Iris pigment epithelial cell (primary cell): ENCODE measurements at regions not wholly inside any gene's neighbourhood (a gene's known extent, or its start where the extent isn't known, plus 50 kb on each side); places are given as distances from the start of the nearest gene placed in this dataset.

ENCODE experiments used
- DNase-seq: peaks from one replicate; pipeline ENCODE4 v3.0.0-alpha.2; 2011; ENCODE audit warnings: low read depth

DNA sequence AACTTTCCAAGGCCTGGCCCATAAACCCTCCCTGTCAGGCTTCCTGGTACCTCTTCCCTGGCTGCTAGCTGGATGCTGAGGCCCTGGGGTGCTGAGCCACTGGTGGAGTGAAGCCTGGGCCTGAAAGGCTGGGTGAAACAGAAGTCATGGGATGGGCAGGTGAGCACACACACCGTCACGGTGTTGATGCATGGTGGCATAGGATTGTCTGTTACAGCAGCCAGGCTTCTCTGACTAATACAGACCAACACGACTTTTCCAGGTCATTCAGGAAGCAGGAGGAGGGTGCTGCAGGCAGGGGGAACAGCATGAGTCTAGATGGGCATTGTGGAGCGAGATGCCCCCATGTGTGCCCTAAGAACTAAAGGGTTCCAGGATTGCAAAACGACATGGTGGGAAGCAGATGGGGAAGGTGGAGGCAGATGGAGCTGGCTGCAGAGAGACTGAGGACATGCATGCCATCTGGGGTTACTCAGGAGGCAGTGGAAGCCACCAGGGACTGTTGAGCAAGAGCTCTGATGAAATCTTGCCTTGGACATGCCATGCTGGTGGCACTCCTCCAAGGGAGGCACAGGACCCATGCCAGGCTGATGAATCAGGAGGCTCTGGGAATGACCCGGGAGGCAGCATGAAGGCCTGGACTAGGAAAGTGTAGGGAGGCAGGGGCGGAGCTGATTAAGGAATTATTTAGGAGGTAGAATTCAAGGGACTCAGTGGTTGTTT is 480.9 kb downstream of the TSN start:
- DNase-seq: peak; percentile 9

DNA sequence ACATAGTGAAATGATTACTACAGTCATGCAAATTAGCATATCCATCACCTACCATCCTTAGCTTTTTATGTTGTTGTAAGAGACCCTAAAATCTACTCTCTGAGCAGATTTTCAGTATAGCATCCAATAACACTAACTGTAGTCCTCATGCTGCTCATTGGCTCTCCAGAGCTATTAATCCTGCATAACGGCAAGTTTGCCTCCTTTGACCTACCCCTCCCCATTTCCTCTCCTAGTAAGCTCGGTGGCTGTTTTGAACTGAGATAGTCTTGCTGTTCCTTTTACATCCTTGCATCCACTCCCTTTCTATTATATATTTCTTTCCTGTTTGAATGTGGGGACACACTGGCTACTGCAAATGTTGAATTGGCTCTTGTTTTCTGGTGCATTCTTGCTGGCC is 481.5 kb downstream of the TSN start:
- DNase-seq: no peak

DNA sequence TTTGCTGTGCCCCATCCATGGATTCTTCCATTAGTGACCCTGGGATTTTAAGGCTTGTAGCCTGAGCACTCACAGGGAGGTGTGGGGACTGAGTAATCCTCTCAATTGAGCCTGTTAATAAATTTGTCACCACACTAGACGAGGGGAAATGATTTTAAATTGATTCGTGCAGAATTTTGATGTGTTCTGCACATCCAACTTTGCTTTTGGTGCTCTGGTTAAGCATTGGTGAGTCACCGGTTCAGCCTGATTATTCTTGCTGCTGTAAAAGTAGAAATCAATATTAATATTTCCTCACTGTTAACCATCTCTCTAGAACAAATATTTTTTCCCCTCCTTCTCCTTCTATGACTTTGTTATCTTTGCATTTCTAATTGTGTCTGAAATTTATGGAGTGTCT is 482.0 kb downstream of the TSN start:
- DNase-seq: no peak

DNA sequence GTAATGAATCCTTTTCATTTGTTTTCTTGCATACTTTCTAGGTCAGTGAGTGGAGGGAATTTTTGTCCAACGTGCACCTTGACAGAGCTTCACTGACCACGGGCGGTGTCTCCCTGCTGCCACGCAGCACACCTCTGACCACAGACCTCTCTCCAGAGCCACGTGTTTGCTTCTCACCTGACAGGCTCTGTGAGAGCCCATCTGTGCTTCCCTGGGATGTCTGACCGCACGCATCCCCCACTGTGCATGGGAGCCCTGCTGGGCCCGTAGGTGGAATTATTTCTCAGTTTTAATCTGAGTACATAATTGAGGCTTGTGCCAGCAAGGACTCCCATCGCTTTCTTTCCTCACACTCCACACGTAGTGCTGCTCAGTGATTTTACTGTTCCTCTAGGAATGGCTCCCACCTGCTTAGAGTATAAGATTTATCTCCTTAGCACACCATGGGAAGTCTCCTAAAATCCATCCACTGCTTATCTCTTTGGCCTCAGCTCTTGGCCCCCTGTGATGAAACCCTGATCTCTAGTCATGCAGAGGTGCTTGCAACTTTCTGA is 482.6 kb downstream of the TSN start:
- DNase-seq: no peak

DNA sequence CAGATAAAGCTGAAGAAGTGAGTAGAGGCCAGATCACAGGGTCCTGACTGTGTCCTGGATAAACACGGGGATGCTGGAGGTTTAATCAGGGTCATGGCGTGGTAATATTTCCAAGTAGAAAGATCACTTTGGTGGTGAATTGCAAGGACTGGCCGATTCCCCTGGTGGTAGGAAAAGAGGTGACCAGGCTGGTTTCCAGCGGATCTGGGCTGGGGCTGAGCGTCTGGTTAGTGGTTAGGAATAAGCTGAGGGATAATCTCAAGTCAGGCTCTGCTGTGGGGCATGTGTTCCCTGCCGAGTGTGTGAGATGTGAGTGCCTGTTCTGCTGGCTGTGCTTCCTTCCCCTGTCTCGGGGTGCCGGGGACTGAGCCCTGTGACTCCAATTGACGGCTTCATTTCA is 484.0 kb downstream of the TSN start:
- DNase-seq: no peak

DNA sequence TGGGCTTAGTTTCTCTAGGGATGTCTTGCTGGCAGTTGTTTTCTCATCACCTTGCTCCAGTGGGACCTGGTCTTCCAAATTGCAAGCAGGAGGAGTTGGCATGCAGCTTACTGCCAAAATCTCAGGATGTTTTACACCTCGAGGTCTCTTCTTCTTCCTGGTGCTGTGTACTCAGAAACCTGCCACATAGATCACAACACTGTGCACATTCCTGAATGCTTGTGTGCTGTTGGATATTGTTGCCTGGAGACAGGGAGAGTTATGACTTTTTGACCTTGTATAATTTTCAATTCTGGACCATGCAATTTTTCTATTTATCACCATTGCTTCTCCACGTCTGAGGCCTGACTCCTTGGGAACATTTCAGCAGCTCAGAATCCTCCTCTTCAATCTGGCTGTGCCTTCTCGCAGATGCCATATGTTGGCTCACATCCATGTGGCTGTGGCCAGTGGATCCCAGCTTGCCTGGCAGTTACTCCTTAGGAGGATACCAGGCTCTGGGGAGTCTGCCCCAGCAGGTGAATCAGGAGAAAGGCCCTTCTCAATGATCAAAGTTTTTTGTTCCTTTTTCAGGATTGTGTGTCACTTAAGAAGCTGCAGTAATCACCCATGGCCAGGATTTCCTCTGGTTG is 489.3 kb downstream of the TSN start:
- DNase-seq: no peak

DNA sequence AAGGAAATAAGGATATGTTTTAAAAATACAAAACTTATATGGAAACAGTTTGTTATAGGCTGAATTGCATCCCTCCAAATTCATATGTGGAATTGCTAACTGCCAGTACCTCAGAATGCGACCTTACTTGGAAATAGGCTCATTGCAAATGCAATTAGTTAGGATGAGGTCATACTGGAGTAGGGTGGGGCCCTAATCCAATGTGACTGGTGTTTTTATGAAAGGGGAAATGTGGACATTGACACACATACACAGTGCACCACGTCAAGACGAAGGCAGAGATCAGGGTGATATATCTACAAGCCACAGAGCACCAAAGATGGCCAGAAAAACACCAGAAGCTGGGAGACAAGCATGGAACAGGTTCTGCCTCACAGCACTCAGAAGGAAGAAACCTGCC is 494.2 kb downstream of the TSN start:
- no peak for DNase-seq

DNA sequence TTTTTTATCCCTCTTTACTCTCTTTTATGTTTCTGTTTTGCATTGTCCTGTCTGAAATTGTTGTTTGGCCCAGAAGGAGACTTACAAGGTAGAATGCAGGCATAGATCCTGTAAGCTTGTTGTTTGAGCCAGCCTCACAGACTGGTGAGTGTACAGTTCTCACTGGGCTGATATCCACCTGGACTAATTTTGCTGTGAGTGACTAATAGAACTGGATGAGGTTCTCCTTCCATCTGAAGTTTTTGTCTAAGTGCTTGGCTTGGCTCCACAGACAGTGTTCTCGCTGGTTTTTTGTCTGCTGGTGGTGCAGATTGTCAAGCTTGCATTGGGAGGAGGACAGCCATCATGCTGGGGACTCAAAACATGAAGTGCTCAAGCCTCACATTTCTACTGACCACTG is 495.7 kb downstream of the TSN start:
- DNase-seq: no peak

DNA sequence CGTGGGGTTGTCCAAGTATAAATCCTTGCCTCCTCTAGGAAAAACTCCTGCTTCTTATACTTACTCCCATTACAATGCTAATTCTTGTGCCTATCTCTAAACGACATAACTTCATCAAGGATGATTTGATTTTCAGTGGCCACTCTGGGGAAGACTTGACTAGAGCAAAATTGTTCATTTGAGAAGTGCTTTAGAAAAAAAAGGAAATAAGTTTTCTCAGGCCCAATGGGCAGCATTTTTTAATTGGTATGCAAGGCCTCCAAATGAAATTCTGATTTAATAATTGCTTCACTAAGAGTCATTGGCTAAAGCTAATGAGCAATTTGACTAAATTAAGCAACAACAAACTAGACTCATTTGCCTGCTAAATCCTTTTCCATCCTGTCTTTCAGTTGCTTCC is 496.1 kb downstream of the TSN start:
- DNase-seq: no peak

DNA sequence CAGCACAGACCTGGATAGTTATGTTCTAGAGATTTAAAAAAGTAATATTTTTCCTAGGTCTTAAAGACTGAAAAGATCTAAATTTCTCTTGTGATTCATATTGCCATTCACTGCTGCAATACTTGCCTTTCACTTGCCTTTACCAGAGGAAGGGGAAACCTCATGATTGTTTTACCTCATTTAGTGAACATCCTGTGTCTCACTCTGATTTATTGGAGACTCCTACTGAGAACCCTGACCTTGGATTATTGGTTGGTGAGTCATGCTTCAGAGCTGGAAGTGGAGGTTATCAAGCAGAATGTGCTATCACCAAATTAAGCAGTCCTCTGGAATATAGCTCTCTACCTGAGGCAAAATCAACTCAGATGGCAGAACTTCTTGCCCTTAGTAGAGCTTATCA is 500.5 kb downstream of the TSN start:
- peak; percentile 12 for DNase-seq

DNA sequence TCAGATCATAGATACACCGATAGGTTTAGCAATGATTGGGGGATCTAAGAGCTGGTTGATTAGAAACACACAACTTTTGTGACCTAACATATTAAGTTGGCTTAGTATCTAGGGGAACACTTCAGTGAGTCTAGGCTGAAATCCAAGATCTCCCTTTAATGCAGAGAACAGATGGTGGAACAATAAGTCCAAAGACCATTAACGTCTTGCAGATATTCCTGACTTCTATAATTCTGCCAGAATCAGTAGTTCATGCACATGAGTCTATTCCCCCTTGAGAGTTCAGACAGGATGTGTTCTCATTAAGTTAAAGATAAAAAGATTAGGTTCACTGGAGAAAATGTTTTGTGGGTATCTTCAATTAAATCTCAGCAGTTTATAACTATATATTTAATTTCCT is 506.5 kb downstream of the TSN start:
- DNase-seq: no peak

DNA sequence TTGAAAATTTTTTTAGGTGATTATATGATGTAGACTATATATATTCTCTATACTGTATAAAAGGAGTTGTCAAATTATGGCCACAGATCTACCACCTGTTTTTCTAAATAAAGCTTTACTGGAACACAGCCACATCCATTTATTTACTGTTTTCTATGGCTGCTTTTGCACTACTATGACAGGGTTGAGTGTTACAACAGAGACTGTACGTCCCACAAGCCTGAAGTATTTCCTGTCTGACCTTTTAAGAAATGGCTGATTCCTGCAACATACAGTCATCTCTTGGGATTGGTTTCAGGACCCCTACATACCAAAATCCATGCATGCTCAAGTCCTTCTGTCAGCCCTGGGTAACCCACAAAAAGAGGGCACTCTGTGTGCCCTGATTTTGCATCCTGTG is 508.3 kb downstream of the TSN start:
- DNase-seq: peak; percentile 6

DNA sequence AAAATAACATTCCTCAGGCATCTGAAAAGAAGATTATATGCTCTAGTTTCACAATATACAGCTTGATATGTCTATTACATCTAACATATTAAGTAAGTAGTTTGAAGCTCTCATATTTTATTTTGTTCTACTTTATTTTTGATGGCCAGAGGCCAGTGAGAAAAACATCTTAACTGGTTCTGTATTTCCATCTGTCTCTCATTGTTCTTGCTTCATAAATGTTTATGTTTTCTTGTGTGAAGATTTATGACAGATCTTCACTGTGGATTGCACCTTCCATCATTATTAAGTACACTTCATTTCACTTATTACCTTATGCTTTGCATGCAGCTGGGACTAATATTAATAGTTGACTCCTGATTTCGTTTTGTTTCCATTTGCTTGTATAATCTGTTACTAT is 511.2 kb downstream of the TSN start:
- no peak for DNase-seq

DNA sequence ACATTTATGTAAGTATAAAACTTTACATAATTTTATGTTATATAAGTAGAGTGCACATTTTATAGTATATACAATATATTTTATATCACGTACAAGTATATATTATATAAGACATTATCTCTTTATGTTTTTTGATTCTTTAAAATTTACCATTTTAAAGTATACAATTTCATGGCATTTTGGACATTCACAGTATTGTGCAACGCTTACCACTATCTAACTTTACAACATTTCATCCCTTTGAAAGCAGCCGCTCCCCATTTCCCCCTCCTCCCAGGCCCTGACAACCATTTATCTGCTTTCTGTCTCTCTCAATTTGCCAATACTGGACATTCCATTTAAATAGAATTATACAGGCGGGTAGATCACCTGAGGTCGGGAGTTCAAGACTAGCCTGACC is 512.5 kb downstream of the TSN start:
- DNase-seq: no peak

DNA sequence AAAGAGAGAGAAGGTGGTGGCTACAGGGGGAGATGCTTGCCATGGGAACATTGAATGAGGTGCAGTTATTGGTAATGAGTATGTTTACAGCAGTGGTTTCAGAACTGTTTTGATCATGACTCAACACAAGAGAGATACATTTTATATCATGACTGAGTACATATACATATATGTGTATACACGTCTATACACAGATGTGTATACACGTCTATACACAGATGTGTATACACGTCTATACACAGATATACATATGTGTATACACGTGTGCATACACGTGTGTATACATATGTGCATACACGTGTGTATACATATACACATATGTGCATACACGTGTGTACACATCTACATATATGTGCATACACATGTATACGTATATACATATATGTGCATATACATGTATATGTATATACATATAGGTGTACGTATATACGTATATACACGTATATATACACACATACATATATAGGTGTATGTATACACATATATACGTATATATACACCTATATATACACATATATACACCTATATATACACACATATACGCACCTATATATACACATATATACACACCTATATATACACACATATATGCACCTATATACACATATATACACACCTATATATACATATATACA is 518.5 kb downstream of the TSN start:
- DNase-seq: no peak

DNA sequence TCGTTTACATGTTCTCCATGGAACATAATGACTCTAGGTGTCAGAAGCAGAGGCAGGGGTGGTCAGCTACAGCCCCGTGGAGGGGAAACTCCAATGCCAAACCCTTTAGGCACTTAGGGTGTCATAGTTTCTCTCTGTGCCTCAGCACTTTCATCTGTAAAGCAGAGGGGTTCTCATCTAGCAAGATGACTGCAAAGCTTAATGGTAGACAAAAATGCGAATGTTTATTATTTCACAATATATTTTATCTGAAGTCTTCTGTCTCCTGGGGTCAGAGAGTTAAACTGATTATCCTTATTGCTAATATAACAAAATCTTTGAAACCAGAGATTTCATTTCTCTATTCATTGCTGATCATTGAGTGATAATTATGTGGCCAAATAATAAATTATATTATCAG is 522.5 kb downstream of the TSN start:
- no peak for DNase-seq

DNA sequence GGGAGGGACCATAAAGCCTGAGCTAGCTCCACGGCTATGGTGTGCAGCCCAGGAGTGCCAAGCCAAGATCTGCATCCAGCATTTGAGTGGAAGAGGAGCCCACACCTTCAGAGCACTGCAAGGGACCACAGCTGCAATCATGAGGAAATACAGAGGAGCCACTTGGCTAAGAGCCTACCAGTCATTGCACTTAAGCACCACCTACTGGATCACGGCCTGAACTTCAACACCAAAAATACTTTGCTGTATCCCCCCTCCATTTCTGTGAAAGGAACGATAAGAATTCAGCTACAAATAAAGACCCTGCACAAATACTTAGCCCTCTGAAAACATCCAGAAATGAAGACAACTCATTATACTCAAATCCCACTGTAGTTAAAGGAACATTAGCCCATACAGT is 545.3 kb downstream of the TSN start:
- no peak for DNase-seq

DNA sequence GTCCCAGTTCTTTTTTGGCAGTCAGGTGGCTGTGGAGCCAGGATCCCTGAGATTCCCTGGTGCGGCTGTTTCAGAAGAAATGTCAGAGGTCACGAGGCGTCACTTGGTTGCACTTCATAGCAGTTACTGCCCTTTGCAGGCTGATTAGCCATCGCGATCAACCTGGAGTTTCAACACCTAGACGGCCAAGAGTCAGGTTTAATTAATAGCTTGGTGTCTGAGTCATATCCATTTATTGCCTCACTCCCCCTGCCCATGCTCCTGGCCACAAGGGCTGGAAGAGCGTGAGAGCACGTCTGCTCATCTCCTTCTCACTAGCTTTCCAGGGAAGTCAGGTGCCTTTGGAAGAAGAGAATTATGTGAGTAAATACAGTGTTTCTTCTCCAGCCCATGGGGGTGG is 552.3 kb downstream of the TSN start:
- no peak for DNase-seq

DNA sequence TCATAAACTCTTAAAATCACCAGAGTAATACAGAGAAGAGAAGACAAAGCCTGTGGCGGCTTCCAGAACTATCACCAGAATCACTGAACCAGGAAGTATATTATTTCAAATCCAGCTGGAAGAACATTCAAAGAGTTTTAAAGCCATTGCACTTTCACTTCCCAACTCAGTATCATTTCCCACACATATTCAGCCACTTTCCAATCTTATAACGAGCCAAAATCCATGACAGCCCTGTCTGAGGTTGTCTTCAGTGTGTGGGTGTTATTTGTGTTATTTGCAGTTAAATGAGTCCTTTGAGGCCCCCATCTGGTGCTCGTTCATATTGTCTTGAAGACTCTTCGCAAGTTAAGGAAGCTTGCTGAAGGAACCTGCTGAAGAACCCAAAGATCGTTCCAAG is 559.9 kb downstream of the TSN start:
- DNase-seq: no peak

DNA sequence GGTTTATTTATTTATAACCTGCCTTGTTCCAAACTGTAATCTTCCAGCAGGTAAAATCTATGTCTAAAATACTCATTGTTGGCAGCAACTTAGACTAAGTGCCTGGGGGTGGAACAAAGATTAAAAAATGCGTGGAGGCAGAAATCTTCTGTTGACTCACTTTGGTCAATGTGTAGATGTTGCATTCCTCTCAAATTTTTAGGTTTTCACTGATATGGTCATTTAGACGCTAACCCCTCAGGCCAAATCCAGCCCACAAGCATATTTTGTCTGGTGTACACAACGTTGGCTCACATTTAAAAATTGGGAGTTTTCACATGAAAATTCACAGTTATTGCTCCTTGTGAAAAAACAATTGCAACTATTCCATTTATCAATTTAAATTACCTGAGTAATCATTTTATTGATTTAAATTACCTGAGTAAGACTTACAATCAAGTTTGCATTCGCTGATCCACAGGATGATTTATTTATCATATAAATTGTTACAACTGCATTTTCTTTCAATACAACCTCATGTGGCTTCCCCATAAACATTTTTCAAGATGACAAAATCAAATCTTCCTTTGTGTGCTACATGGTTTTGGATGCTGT is 564.2 kb downstream of the TSN start:
- no peak for DNase-seq

DNA sequence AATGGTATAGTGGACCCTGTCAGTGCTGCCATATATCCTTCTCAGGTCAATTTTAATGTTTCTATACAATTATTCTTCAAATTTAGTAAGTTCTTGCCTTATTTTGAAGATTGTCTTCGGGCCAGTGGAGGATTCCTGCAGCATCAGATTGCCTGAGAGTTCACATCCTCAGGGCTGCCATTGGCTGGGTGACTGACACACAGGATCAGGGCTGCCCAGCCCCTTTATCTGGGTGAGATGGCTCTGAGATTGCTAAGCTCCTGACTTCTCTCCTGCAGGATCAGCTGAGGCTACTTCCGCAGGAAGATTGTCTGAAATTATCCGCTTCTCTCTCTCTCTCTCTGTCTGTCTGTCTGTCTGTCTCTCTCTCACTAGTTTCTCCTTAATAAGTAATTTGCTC is 567.4 kb downstream of the TSN start:
- no peak for DNase-seq

DNA sequence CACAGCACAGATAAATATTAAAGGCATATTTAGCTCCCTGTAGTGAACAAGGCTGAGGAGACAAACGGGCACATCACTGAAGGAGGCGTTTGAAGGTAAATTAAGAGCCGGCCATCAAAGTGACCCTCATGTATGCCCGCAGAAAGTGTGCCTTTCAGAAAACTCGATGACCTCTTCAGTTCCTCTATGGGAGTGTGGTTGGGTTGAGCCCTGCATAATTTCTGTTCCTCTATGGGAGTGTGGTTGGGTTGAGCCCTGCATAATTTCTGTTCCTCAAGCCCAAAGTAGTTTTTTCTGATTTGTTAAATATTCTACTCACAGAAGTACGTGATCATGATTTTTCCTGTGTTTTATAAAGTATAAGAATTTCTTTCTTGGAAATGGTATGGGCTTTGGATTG is 568.5 kb downstream of the TSN start:
- DNase-seq: no peak

DNA sequence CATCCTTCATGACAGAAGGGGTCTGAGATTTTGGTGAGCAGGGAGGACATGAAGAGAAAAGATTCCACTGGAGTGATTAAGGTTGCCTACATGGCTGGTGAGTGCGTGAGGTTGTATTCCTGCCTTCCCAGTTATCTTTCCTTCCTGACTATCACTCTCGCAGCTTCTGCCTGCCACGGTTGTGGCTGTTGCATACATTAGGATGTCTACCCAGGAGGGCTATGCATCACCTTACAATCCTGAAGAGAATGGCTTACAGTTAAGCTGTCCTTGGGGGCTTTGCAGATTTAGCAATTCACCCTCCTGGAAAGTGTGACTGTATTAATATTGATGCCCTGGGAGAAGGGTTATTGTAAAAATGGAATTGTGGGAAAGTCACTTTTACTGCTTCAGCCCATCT is 571.0 kb downstream of the TSN start:
- no peak for DNase-seq
